SU-DHL-6 (cell line): ENCODE measurements at regions not wholly inside any gene's neighbourhood (a gene's known extent, or its start where the extent isn't known, plus 50 kb on each side); places are given as distances from the start of the nearest gene placed in this dataset.

Experiments used
- EZH2phosphoT487 ChIP-seq: fragments of 200-600 bp; sonication (generic), shearing (Covaris generic); conservative IDR thresholded peaks from 2 replicates; pipeline ENCODE4 v1.6.1; 2018; ENCODE audit warnings: mild to moderate bottlenecking, antibody characterized with exemption, low read length, moderate library complexity, mixed read lengths
- TF ChIP-seq, protein P1 (sequence below): fragments of 200-600 bp; sonication (generic); IDR thresholded peaks from one replicate; pipeline ENCODE4 v1.5.1; 2017; ENCODE audit warnings: antibody characterized with exemption, mild to moderate bottlenecking, low read length, moderate library complexity; ENCODE audit not compliant: insufficient read depth, poor library complexity, severe bottlenecking

DNA sequence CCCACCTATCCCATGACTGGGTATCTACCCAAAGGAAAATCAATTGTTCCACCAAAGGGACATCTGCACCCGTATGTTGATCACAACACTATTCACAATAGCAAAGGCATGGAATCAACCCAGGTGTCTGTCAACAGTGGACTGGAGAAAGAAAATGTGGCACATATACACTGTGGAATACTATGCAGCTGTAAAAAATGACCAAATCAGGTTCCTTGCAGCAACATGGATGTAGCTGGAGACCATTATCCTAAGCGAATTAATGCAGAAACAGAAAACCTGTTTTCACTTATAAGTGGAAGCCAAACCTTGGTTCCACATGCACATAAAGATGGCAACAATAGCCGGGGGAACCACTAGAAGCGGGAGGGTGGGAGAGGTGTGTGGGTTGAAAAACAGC lies 228.6 kb downstream of the UQCRFS1 start:
- TF ChIP-seq, protein P1, sequence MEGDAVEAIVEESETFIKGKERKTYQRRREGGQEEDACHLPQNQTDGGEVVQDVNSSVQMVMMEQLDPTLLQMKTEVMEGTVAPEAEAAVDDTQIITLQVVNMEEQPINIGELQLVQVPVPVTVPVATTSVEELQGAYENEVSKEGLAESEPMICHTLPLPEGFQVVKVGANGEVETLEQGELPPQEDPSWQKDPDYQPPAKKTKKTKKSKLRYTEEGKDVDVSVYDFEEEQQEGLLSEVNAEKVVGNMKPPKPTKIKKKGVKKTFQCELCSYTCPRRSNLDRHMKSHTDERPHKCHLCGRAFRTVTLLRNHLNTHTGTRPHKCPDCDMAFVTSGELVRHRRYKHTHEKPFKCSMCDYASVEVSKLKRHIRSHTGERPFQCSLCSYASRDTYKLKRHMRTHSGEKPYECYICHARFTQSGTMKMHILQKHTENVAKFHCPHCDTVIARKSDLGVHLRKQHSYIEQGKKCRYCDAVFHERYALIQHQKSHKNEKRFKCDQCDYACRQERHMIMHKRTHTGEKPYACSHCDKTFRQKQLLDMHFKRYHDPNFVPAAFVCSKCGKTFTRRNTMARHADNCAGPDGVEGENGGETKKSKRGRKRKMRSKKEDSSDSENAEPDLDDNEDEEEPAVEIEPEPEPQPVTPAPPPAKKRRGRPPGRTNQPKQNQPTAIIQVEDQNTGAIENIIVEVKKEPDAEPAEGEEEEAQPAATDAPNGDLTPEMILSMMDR = no peak
- TF ChIP-seq EZH2phosphoT487 = no peak
